ENCODE measurements at regions not wholly inside any gene's neighbourhood (a gene's known extent, or its start where the extent isn't known, plus 50 kb on each side); places are given as distances from the start of the nearest gene placed in this dataset.

- H3K4me1 ChIP-seq: no peaks in the 10 kb centered on the region
- TF ChIP-seq EP300 (IDR thresholded peaks at IDR 0.05) (no peak), POLR2A (IDR thresholded peaks at IDR 0.05) (no peak), CTCF (IDR thresholded peaks at IDR 0.05) (no peak), POLR2AphosphoS5 (IDR thresholded peaks at IDR 0.05) (no peak)
- ATAC-seq: peak; percentile 74
- 16 to 27% methylated on average over 5 to 7 of the region's 7 CpGs for WGBS, 2 donors (ENCODE audit: low coverage in 1 of 2)
- H3K4me3 ChIP-seq: no peak overlapping the region
- H3K36me3 ChIP-seq: no peaks in the 10 kb centered on the region
- H3K27me3 ChIP-seq: no peaks in the 10 kb centered on the region
- H3K27ac ChIP-seq: peak overlapping the region in 2 of 4 donors; percentile 31 to 61
- peaks cover 0 to 7% (median 0%) of the 10 kb centered on the region in 3 donors for H3K9me3 ChIP-seq
Measured at GRCh38 chr9:115672477-115673316, 480.9 kb upstream of the PAPPA start.

- H3K4me3 ChIP-seq: no peak overlapping the region
- H3K4me1 ChIP-seq: no peaks in the 10 kb centered on the region
- H3K36me3 ChIP-seq: no peaks in the 10 kb centered on the region
- H3K27me3 ChIP-seq: no peaks in the 10 kb centered on the region
- H3K27ac ChIP-seq: no peak overlapping the region
- peaks cover 0 to 7% (median 0%) of the 10 kb centered on the region in 3 donors for H3K9me3 ChIP-seq
- WGBS, 2 donors (ENCODE audit: low coverage in 1 of 2): 89 to 97% methylated on average over 3 of the region's 3 CpGs
- TF ChIP-seq EP300 (IDR thresholded peaks at IDR 0.05) (no peak), POLR2AphosphoS5 (IDR thresholded peaks at IDR 0.05) (no peak), CTCF (IDR thresholded peaks at IDR 0.05) (no peak), POLR2A (IDR thresholded peaks at IDR 0.05) (no peak)
- ATAC-seq: peak; percentile 46
Measured at GRCh38 chr9:115673599-115673998, 480.0 kb upstream of the PAPPA start.

- Histone ChIP-seq H3K4me3 (no peak overlapping the region), H3K27ac (no peak overlapping the region), H3K36me3 (no peaks in the 10 kb centered on the region), H3K27me3 (no peaks in the 10 kb centered on the region), H3K9me3 (peaks cover 0 to 7% (median 0%) of the 10 kb centered on the region in 3 donors), H3K4me1 (no peaks in the 10 kb centered on the region)
- 0% methylated on average over 1 of the region's 1 CpG; no CpG with 5 or more reads in 1 of the 2 donors for WGBS, 2 donors (ENCODE audit: low coverage in 1 of 2)
- TF ChIP-seq POLR2AphosphoS5 (IDR thresholded peaks at IDR 0.05) (no peak), CTCF (IDR thresholded peaks at IDR 0.05) (no peak), EP300 (IDR thresholded peaks at IDR 0.05) (no peak), POLR2A (IDR thresholded peaks at IDR 0.05) (no peak)
- no peak for ATAC-seq
Measured at GRCh38 chr9:115674091-115674490, 479.5 kb upstream of the PAPPA start.

- ATAC-seq: no peak
- peaks cover 0 to 7% (median 0%) of the 10 kb centered on the region in 3 donors for H3K9me3 ChIP-seq
- H3K27me3 ChIP-seq: no peaks in the 10 kb centered on the region
- H3K27ac ChIP-seq: no peak overlapping the region
- no peaks in the 10 kb centered on the region for H3K36me3 ChIP-seq
- TF ChIP-seq POLR2A (IDR thresholded peaks at IDR 0.05): no peak
- no peak for TF ChIP-seq CTCF (IDR thresholded peaks at IDR 0.05)
- TF ChIP-seq EP300 (IDR thresholded peaks at IDR 0.05): no peak
- no peak for TF ChIP-seq POLR2AphosphoS5 (IDR thresholded peaks at IDR 0.05)
- no peaks in the 10 kb centered on the region for H3K4me1 ChIP-seq
- no peak overlapping the region for H3K4me3 ChIP-seq
- 43 to 92% methylated on average over 3 of the region's 3 CpGs for WGBS, 2 donors (ENCODE audit: low coverage in 1 of 2)
Measured at GRCh38 chr9:115675834-115676233, 477.8 kb upstream of the PAPPA start.

- ATAC-seq: no peak
Measured at GRCh38 chr9:115680231-115680630, 473.4 kb upstream of the PAPPA start.

More at GRCh38 chr9:115680231-115680630, 473.4 kb upstream of the PAPPA start:
- Histone ChIP-seq H3K36me3 (no peaks in the 10 kb centered on the region), H3K27me3 (no peaks in the 10 kb centered on the region), H3K9me3 (peaks cover 0 to 11% (median 0%) of the 10 kb centered on the region in 3 donors), H3K27ac (no peak overlapping the region), H3K4me1 (no peaks in the 10 kb centered on the region), H3K4me3 (no peak overlapping the region)
- TF ChIP-seq EP300 (IDR thresholded peaks at IDR 0.05) (no peak), CTCF (IDR thresholded peaks at IDR 0.05) (no peak), POLR2AphosphoS5 (IDR thresholded peaks at IDR 0.05) (no peak)
- WGBS, 2 donors (ENCODE audit: low coverage in 1 of 2): 45 to 86% methylated on average over 1 of the region's 1 CpG
